ENCODE measurements at regions not wholly inside any gene's neighbourhood (a gene's known extent, or its start where the extent isn't known, plus 50 kb on each side); places are given as distances from the start of the nearest gene placed in this dataset.

DNA sequence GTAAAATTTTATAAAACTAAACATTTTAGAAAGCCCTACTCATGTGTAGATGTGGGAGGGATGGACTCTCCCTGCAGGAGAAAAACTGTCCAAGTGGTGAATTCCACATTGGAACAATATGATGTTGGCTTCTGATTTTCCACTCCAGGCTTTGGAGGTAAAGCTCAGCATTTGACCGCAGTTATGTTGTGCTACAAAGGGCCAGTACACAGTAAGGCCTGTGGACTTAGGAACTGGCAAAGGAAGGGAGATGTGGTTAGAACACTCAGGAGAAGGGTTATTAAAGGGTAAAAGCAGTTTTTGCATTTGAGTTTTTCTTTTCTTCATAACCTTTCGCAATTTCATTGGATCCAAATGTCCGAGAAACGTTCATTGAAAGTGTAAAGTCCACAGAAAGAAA lies 150.3 kb upstream of the SASH1 start:
- Histone ChIP-seq H3K27ac (peak overlapping the region; percentile 25), H3K4me1 (no peaks in the 10 kb centered on the region), H3K4me3 (no peak overlapping the region), H3K27me3 (ENCODE audit: insufficient read depth in 3 of 3, low read length in 2 of 3) (no peaks in the 10 kb centered on the region), H3K36me3 (ENCODE audit: insufficient read depth in 1 of 2, low read depth in 1 of 2) (no peaks in the 10 kb centered on the region), H3K9me3 (no peaks in the 10 kb centered on the region)
- ATAC-seq (peak; percentile 81 to 91 (median 88)), DNase-seq (no peak)
- intact Hi-C loops (cut with DNase I), result no loop called here
- TF ChIP-seq, protein P1, sequence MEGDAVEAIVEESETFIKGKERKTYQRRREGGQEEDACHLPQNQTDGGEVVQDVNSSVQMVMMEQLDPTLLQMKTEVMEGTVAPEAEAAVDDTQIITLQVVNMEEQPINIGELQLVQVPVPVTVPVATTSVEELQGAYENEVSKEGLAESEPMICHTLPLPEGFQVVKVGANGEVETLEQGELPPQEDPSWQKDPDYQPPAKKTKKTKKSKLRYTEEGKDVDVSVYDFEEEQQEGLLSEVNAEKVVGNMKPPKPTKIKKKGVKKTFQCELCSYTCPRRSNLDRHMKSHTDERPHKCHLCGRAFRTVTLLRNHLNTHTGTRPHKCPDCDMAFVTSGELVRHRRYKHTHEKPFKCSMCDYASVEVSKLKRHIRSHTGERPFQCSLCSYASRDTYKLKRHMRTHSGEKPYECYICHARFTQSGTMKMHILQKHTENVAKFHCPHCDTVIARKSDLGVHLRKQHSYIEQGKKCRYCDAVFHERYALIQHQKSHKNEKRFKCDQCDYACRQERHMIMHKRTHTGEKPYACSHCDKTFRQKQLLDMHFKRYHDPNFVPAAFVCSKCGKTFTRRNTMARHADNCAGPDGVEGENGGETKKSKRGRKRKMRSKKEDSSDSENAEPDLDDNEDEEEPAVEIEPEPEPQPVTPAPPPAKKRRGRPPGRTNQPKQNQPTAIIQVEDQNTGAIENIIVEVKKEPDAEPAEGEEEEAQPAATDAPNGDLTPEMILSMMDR (IDR thresholded peaks at IDR 0.05), result no peak
- 66 to 83% (median 77%) methylated on average over 4 of the region's 4 CpGs for WGBS, 3 donors

GRCh38 chr6:148193063-148193680 lies 149.5 kb upstream of the SASH1 start:
- no peaks in the 10 kb centered on the region for H3K36me3 ChIP-seq (ENCODE audit: insufficient read depth in 1 of 2, low read depth in 1 of 2)
- H3K9me3 ChIP-seq, result no peaks in the 10 kb centered on the region
- no peak for DNase-seq
- ATAC-seq, result peak in 3 of 4 donors; percentile 46 to 75 (median 68)
- 51 to 79% (median 64%) methylated on average over 5 of the region's 5 CpGs for WGBS, 3 donors
- intact Hi-C loops (cut with DNase I), result no loop called here
- peak overlapping the region; percentile 25 for H3K27ac ChIP-seq
- H3K4me1 ChIP-seq, result no peaks in the 10 kb centered on the region
- H3K27me3 ChIP-seq (ENCODE audit: insufficient read depth in 3 of 3, low read length in 2 of 3), result no peaks in the 10 kb centered on the region
- no peak overlapping the region for H3K4me3 ChIP-seq
- TF ChIP-seq, protein P1 (IDR thresholded peaks at IDR 0.05), result no peak

DNA sequence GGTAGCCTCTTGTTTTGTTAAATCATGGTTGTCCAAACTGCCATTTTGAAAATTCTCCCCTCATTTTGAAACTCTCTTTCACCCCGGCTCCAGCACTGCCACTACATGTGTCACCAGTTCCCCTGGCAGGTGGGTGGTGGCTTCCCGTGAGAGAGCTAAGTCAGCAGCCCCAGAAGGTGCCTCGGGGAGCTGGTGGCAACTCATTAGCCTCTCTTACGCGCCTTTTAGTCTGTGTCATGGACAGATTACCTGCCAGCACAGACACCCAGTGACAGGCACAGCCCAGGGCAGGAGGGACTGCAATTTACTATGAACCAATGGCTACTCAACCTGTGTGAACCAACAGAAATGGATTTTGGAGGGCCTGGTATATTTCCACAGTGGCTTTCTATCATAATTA lies 147.1 kb upstream of the SASH1 start:
- Histone ChIP-seq H3K36me3 (ENCODE audit: insufficient read depth in 1 of 2, low read depth in 1 of 2) (no peaks in the 10 kb centered on the region), H3K27me3 (ENCODE audit: insufficient read depth in 3 of 3, low read length in 2 of 3) (no peaks in the 10 kb centered on the region), H3K4me3 (no peak overlapping the region), H3K27ac (no peak overlapping the region), H3K4me1 (no peaks in the 10 kb centered on the region), H3K9me3 (no peaks in the 10 kb centered on the region)
- ATAC-seq (no peak), DNase-seq (no peak)
- WGBS, 3 donors, result 90 to 93% (median 91%) methylated on average over 5 of the region's 5 CpGs
- TF ChIP-seq, protein P1 (IDR thresholded peaks at IDR 0.05), result no peak
- intact Hi-C loops (cut with DNase I), result no loop called here

DNA sequence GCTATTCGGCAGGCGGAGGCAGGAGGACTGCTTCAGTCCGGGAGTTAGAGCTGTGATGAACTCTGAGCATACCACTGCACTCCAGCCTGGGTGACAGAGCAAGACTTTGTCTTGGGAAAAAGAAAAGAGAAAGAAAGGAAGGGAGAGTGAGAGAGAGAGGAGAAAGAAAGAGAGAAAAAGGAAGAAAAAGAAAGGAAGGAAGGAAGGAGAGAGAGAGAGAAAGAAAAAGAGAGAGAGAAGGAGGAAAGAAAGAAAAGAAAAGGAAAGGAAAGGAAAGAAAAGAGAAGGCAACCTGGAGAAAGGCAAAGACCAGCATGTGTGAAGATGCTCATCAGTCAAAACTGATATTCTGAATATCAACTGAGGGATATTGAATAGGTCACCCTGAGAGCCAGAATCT lies 143.1 kb upstream of the SASH1 start:
- Histone ChIP-seq H3K27me3 (ENCODE audit: insufficient read depth in 3 of 3, low read length in 2 of 3) (no peaks in the 10 kb centered on the region), H3K9me3 (no peaks in the 10 kb centered on the region), H3K4me3 (no peak overlapping the region), H3K4me1 (no peaks in the 10 kb centered on the region), H3K36me3 (ENCODE audit: insufficient read depth in 1 of 2, low read depth in 1 of 2) (no peaks in the 10 kb centered on the region), H3K27ac (no peak overlapping the region)
- intact Hi-C loops (cut with DNase I), result no loop called here
- DNase-seq (no peak), ATAC-seq (no peak)
- TF ChIP-seq, protein P1 (IDR thresholded peaks at IDR 0.05), result no peak
- WGBS, 3 donors, result 96 to 97% (median 97%) methylated on average over 3 of the region's 3 CpGs

- ATAC-seq (no peak), DNase-seq (no peak)
- no peaks in the 10 kb centered on the region for H3K27me3 ChIP-seq (ENCODE audit: insufficient read depth in 3 of 3, low read length in 2 of 3)
- H3K36me3 ChIP-seq (ENCODE audit: insufficient read depth in 1 of 2, low read depth in 1 of 2), result no peaks in the 10 kb centered on the region
- no peak overlapping the region for H3K4me3 ChIP-seq
- no peaks in the 10 kb centered on the region for H3K4me1 ChIP-seq
- H3K9me3 ChIP-seq, result no peaks in the 10 kb centered on the region
- TF ChIP-seq, protein P1 (IDR thresholded peaks at IDR 0.05), result no peak
- no peak overlapping the region for H3K27ac ChIP-seq
- WGBS, 3 donors, result 66 to 73% (median 73%) methylated on average over 10 of the region's 10 CpGs
- intact Hi-C loops (cut with DNase I), result no loop called here
Observed at GRCh38 chr6:148200293-148200692, 142.3 kb upstream of the SASH1 start.
